H1 (cell line): ENCODE measurements at regions not wholly inside any gene's neighbourhood (a gene's known extent, or its start where the extent isn't known, plus 50 kb on each side); places are given as distances from the start of the nearest gene placed in this dataset.

ENCODE experiments used
- CTCF ChIA-PET: fragments of 300-600 bp; sonication (Branson Sonifier 250); formaldehyde crosslinking; loops from one replicate; lab custom pipeline; 2021; ENCODE audit not compliant: partially characterized antibody; lab: Charles Lee
- POLR2A ChIA-PET: fragments of 300-600 bp; sonication (Branson Sonifier 250); formaldehyde crosslinking; loops from one replicate; lab custom pipeline; 2021; ENCODE audit warnings: inconsistent platforms; ENCODE audit not compliant: partially characterized antibody; lab: Charles Lee
- DNase-seq, 2 experiments: peaks; one replicate each; pipeline versions ENCODE4 v3.0.0 to v3.0.0-alpha.2; 2010 to 2022; ENCODE audit warnings: low spot score in 2 of 2, low read depth in 1 of 2, mixed read lengths in 1 of 2
- FAIRE-seq: peaks from 2 replicates; lab custom pipeline; 2011; peaks lifted over from hg19 to GRCh38; lab: Jason Lieb, UNC
- H2AFZ ChIP-seq: 2 replicates; pipeline ENCODE4 v1.8.1; 2012; ENCODE audit warnings: low read length, inconsistent platforms
- H2AK5ac ChIP-seq: 2 replicates; pipeline ENCODE4 v1.6.1; 2013; ENCODE audit warnings: low read depth, low read length
- H2BK120ac ChIP-seq: replicated peaks from 2 replicates; pipeline ENCODE3; 2013; ENCODE audit warnings: low read depth, low read length, inconsistent platforms
- H2BK12ac ChIP-seq: 2 replicates; pipeline ENCODE4 v1.6.1; 2013; ENCODE audit warnings: low read depth, low read length
- H2BK15ac ChIP-seq: 2 replicates; pipeline ENCODE4 v1.6.1; 2013; ENCODE audit warnings: low read length
- H2BK20ac ChIP-seq: 2 replicates; pipeline ENCODE4 v1.6.1; 2013; ENCODE audit warnings: low read length
- H2BK5ac ChIP-seq: 2 replicates; pipeline ENCODE4 v1.6.1; 2013; ENCODE audit warnings: low read depth, low read length
- H3K14ac ChIP-seq: 2 replicates; pipeline ENCODE4 v1.6.1; 2013; ENCODE audit warnings: inconsistent platforms; ENCODE audit not compliant: insufficient read length
- H3K18ac ChIP-seq: 2 replicates; pipeline ENCODE4 v1.6.1; 2013; ENCODE audit warnings: low read length; ENCODE audit errors: extremely low read depth
- H3K23ac ChIP-seq: 2 replicates; pipeline ENCODE4 v1.6.1; 2013; ENCODE audit warnings: inconsistent platforms; ENCODE audit not compliant: insufficient read length
- H3K23me2 ChIP-seq: 2 replicates; pipeline ENCODE4 v1.6.1; 2013; ENCODE audit warnings: low read depth, low read length
- H3K27ac ChIP-seq: 2 replicates; pipeline ENCODE4 v1.6.1; 2011; ENCODE audit warnings: low read depth, low read length, inconsistent platforms
- H3K27me3 ChIP-seq, 4 experiments: replicated peaks in 1 of 4; 1 replicate in 1 of 4; 2 replicates in 3 of 4; pipeline versions ENCODE4 v1.6.1 to v1.8.1; 2011 to 2013; ENCODE audit warnings: low read length in 3 of 4, mild to moderate bottlenecking in 3 of 4, inconsistent platforms in 2 of 4, mixed read lengths in 2 of 4, moderate library complexity in 1 of 4; ENCODE audit not compliant: control insufficient read depth in 3 of 4, insufficient read depth in 3 of 4; ENCODE audit errors: extremely low read depth in 1 of 4
- H3K36me3 ChIP-seq, 4 experiments: 2 replicates each; pipeline versions ENCODE4 v1.6.1 to v1.8.1; 2011 to 2013; ENCODE audit warnings: mild to moderate bottlenecking in 4 of 4, low read length in 3 of 4, moderate library complexity in 2 of 4, control low read depth in 1 of 4, inconsistent platforms in 1 of 4; ENCODE audit not compliant: insufficient read depth in 4 of 4, control insufficient read depth in 2 of 4
- H3K4ac ChIP-seq: replicated peaks from 2 replicates; pipeline ENCODE3; 2013; ENCODE audit warnings: low read length, low read depth, mixed read lengths, inconsistent platforms; ENCODE audit not compliant: insufficient read length
- H3K4me1 ChIP-seq, 4 experiments: replicated peaks in 1 of 4; 1 replicate in 1 of 4; 2 replicates in 3 of 4; pipeline versions ENCODE4 v1.6.1 to v1.8.1; 2011 to 2013; ENCODE audit warnings: low read length in 3 of 4, inconsistent platforms in 2 of 4, mixed read lengths in 1 of 4; ENCODE audit not compliant: insufficient read depth in 4 of 4, control insufficient read depth in 3 of 4
- H3K4me2 ChIP-seq, 2 experiments: 2 replicates each; pipeline versions ENCODE4 v1.6.1 to v1.8.1; 2011 to 2013; ENCODE audit warnings: low read depth in 2 of 2, low read length in 2 of 2, control low read depth in 1 of 2, inconsistent platforms in 1 of 2, mild to moderate bottlenecking in 1 of 2; ENCODE audit not compliant: insufficient read depth in 1 of 2
- H3K4me3 ChIP-seq, 4 experiments: fragments of 200-600, 300-600 bp in 1 of 4; sonication (generic), shearing (Covaris generic), sonication (Bioruptor Twin) in 1 of 4; 2 replicates each; pipeline versions ENCODE4 v1.5.1 to v1.8.1; 2011 to 2016; ENCODE audit warnings: low read length in 4 of 4, low read depth in 3 of 4, control low read depth in 2 of 4, inconsistent platforms in 2 of 4, mild to moderate bottlenecking in 2 of 4, mixed read lengths in 1 of 4, moderate library complexity in 1 of 4; ENCODE audit not compliant: insufficient read depth in 2 of 4; ENCODE audit errors: extremely low read depth in 1 of 4
- H3K56ac ChIP-seq: replicated peaks from 2 replicates; pipeline ENCODE3; 2013; ENCODE audit warnings: low read depth, mild to moderate bottlenecking, mixed read lengths, low read length, inconsistent platforms; ENCODE audit not compliant: insufficient read length
- H3K79me1 ChIP-seq: 2 replicates; pipeline ENCODE4 v1.6.1; 2013; ENCODE audit warnings: low read depth, low read length, control low read depth
- H3K79me2 ChIP-seq, 2 experiments: 2 replicates each; pipeline versions ENCODE4 v1.6.1 to v1.8.1; 2012 to 2013; ENCODE audit warnings: low read length in 2 of 2, mild to moderate bottlenecking in 2 of 2, inconsistent platforms in 1 of 2; ENCODE audit not compliant: insufficient read depth in 2 of 2, control insufficient read depth in 1 of 2
- H3K9ac ChIP-seq, 4 experiments: replicated peaks in 1 of 4; 1 replicate in 1 of 4; 2 replicates in 3 of 4; pipeline versions ENCODE4 v1.6.1 to v1.8.1; 2011 to 2013; ENCODE audit warnings: low read depth in 3 of 4, low read length in 3 of 4, control low read depth in 2 of 4, mild to moderate bottlenecking in 2 of 4, moderate library complexity in 2 of 4, inconsistent platforms in 1 of 4; ENCODE audit errors: extremely low read depth in 1 of 4
- H3K9me3 ChIP-seq, 2 experiments: 2 replicates each; pipeline versions ENCODE4 v1.6.1 to v1.8.1; 2012 to 2013; ENCODE audit warnings: mild to moderate bottlenecking in 2 of 2, moderate library complexity in 2 of 2, control low read depth in 1 of 2, inconsistent platforms in 1 of 2, low read depth in 1 of 2, low read length in 1 of 2, mixed read lengths in 1 of 2; ENCODE audit not compliant: insufficient read depth in 2 of 2
- H4K20me1 ChIP-seq, 2 experiments: replicated peaks in 1 of 2; 2 replicates each; pipeline versions ENCODE3 to v1.8.1; 2011 to 2013; ENCODE audit warnings: inconsistent platforms in 2 of 2, low read length in 2 of 2, mild to moderate bottlenecking in 1 of 2; ENCODE audit not compliant: insufficient read depth in 2 of 2, control insufficient read depth in 1 of 2
- H4K5ac ChIP-seq: 2 replicates; pipeline ENCODE4 v1.6.1; 2013; ENCODE audit warnings: low read length, low read depth, mixed read lengths, inconsistent platforms; ENCODE audit not compliant: insufficient read length
- H4K8ac ChIP-seq: 2 replicates; pipeline ENCODE4 v1.8.0; 2013; ENCODE audit warnings: mild to moderate bottlenecking, moderate library complexity, low read length, inconsistent platforms; ENCODE audit not compliant: insufficient read depth; ENCODE audit errors: extremely low read depth
- H4K91ac ChIP-seq: replicated peaks from 2 replicates; pipeline ENCODE3; 2013; ENCODE audit warnings: low read length, mixed read lengths, inconsistent platforms; ENCODE audit not compliant: insufficient read length
- ASH2L ChIP-seq: fragments of 200-600, 300-600 bp; sonication (generic); IDR thresholded peaks from one replicate; pipeline ENCODE4 v1.7.1; 2017; ENCODE audit warnings: low read length
- ATF2 ChIP-seq: IDR thresholded peaks from 2 replicates; pipeline ENCODE4 v1.6.1; 2012; ENCODE audit warnings: low read length, inconsistent platforms
- BACH1 ChIP-seq: IDR thresholded peaks from 2 replicates; pipeline ENCODE4 v1.6.1; 2012; ENCODE audit warnings: low read length, improper control_type of control experiment
- CEBPB ChIP-seq: IDR thresholded peaks from 2 replicates; pipeline ENCODE4 v1.6.1; 2012; ENCODE audit warnings: low read depth, low read length
- CHD1 ChIP-seq: IDR thresholded peaks from 2 replicates; pipeline ENCODE4 v1.6.1; 2012; ENCODE audit warnings: low read depth, low read length, improper control_type of control experiment
- FOSL1 ChIP-seq: IDR thresholded peaks from 2 replicates; pipeline ENCODE4 v1.6.1; 2011; ENCODE audit warnings: mild to moderate bottlenecking, low read depth, low read length, moderate library complexity; ENCODE audit not compliant: insufficient read depth
- GTF2F1 ChIP-seq: IDR thresholded peaks from 2 replicates; pipeline ENCODE4 v1.6.1; 2012; ENCODE audit warnings: low read depth, low read length, improper control_type of control experiment, borderline replicate concordance
- HDAC2 ChIP-seq, 2 experiments: fragments of 300-600 bp in 1 of 2; sonication (generic) in 1 of 2; IDR thresholded peaks; 2 replicates each; pipeline ENCODE4 v1.6.1; 2011 to 2012; ENCODE audit warnings: low read depth in 2 of 2, low read length in 2 of 2, mild to moderate bottlenecking in 2 of 2, moderate library complexity in 2 of 2, borderline replicate concordance in 1 of 2, inconsistent platforms in 1 of 2
- KDM4A ChIP-seq: IDR thresholded peaks from one replicate; pipeline ENCODE4 v1.7.1; 2012; ENCODE audit warnings: low read depth, mild to moderate bottlenecking, moderate library complexity, low read length, inconsistent platforms; ENCODE audit not compliant: severe bottlenecking
- PHF8 ChIP-seq: fragments of 200-600 bp; sonication (generic); conservative IDR thresholded peaks from 2 replicates; pipeline ENCODE4 v1.7.1; 2012; ENCODE audit warnings: low read depth, mild to moderate bottlenecking, inconsistent platforms, low read length, moderate library complexity
- POLR2A ChIP-seq, 2 experiments: IDR thresholded peaks; 1 replicate in 1 of 2; 2 replicates in 1 of 2; pipeline ENCODE4 v1.6.1; 2011; ENCODE audit warnings: low read depth in 2 of 2, low read length in 2 of 2, mild to moderate bottlenecking in 2 of 2; ENCODE audit errors: control extremely low read depth in 1 of 2
- RXRA ChIP-seq: IDR thresholded peaks from 2 replicates; pipeline ENCODE4 v1.6.1; 2011; ENCODE audit warnings: low read depth, mild to moderate bottlenecking, low read length, moderate library complexity; ENCODE audit not compliant: insufficient read depth
- SIRT6 ChIP-seq: IDR thresholded peaks from one replicate; pipeline ENCODE4 v1.7.1; 2012; ENCODE audit warnings: low read length, inconsistent platforms
- SP1 ChIP-seq: IDR thresholded peaks from 2 replicates; pipeline ENCODE4 v1.6.1; 2011; ENCODE audit warnings: low read depth, low read length

DNA sequence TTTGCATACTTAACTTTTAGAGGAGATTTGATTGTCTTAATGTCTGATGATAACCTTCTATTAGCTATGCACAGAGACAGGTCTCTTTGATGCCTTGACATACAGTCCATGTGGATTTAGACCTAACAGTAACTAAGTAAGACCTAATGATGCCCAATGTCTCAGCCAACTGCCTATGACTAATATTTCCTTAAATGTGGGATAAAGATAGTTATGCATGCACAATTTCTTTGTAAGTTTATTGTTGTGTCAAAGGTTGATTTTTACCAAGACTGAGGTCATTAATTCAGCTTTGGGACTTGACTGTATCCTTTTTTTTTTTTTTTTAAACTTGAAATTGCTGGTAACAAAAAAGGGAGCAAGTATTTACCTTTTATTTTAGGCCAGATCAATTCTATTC lies 450.0 kb downstream of the HAO1 start:
- Histone ChIP-seq H4K8ac (no peak overlapping the region), H3K27me3 (no peaks in the 10 kb centered on the region), H2BK5ac (no peak overlapping the region), H3K56ac (no peak overlapping the region), H3K79me1 (no peaks in the 10 kb centered on the region), H2BK12ac (no peak overlapping the region), H2AK5ac (no peak overlapping the region), H3K36me3 (no peaks in the 10 kb centered on the region), H3K18ac (no peak overlapping the region), H3K4me3 (no peak overlapping the region), H4K91ac (no peak overlapping the region), H3K9me3 (peaks cover 0 to 3% of the 10 kb centered on the region in 2 experiments; a peak in 1 of 4 replicates), H2BK20ac (no peak overlapping the region), H3K4ac (no peak overlapping the region), H3K23me2 (no peaks in the 10 kb centered on the region), H2BK120ac (no peak overlapping the region), H3K4me1 (0 out of 7 replicates have a peak, but pooled peaks cover 0 to 2% (median 0%) of the 10 kb centered on the region in 4 experiments), H3K79me2 (no peaks in the 10 kb centered on the region), H4K5ac (no peak overlapping the region), H3K9ac (no peak overlapping the region), H2BK15ac (no peak overlapping the region), H3K14ac (no peak overlapping the region), H3K23ac (no peak overlapping the region), H3K27ac (no peak overlapping the region), H3K4me2 (no peak overlapping the region), H4K20me1 (no peaks in the 10 kb centered on the region), H2AFZ (no peak overlapping the region)
- ChIA-PET POLR2A (no interaction called here), CTCF (interaction anchor here (1.0 to 1.4 kb wide), 2 partner anchors 12 to 115 kb away, joined by 3 to 6 read pairs; no protein-coding TSS in a partner anchor)
- FAIRE-seq (no peak), DNase-seq (no peak)
- TF ChIP-seq CEBPB (no peak), HDAC2 (IDR thresholded peaks at IDR 0.05; ENCODE audit: borderline replicate concordance in 1 of 2, low read depth in 2 of 2, low read length in 2 of 2) (no peak), SP1 (no peak), FOSL1 (no peak), ATF2 (no peak), ASH2L (no peak), BACH1 (no peak), GTF2F1 (no peak), KDM4A (no peak), PHF8 (no peak), CHD1 (no peak), SIRT6 (no peak), POLR2A (IDR thresholded peaks at IDR 0.05; ENCODE audit: control extremely low read depth in 1 of 2, low read depth in 2 of 2, low read length in 2 of 2) (no peak), RXRA (no peak)
